RPMI7951 (cell line): ENCODE measurements at regions not wholly inside any gene's neighbourhood (a gene's known extent, or its start where the extent isn't known, plus 50 kb on each side); places are given as distances from the start of the nearest gene placed in this dataset.

Source experiments
- DNase-seq: peaks from one replicate; pipeline ENCODE4 v3.0.0-alpha.2; 2012; ENCODE audit warnings: low read depth

GRCh38 chr4:41390661-41391060, 133.9 kb downstream of the UCHL1 start:
- no peak for DNase-seq

DNA sequence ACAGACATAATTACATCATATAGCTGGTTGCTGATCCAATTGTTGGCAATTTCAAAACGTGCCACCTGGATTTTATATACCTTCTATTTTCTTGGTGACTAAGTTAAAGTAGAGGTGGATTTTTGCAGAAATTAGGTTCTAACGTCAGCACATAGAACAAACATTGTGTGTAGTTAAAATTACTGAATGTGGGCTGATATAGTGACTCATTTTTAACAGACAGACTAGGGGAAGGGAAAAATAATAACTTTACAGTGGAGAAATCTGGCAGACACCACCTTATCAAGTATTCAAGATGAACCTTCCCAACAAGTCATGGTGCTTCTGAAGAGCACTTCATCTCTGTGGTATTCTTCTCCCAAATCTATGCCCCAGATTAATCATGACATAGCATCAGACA, 134.5 kb downstream of the UCHL1 start:
- DNase-seq = no peak

DNA sequence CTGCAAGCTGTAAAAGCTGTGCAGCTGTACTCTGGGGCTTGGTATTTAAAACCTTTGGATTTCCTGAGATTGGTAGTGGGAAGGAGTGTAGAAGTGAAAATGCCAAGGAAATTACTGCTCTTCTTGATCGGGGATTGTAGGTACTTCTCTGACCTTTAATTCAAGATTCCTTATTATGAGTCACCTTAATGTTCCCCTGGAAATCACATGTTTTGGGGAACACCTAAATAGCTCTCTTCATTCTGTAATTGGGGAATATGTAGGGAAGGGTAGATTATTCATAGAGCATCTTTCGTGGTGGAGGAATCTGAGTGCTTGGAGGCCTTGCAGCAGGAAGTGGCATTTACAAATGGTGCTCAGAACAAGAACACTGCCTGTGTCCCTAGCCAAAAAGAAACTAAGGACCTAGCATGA, 137.8 kb downstream of the UCHL1 start:
- no peak for DNase-seq

DNA sequence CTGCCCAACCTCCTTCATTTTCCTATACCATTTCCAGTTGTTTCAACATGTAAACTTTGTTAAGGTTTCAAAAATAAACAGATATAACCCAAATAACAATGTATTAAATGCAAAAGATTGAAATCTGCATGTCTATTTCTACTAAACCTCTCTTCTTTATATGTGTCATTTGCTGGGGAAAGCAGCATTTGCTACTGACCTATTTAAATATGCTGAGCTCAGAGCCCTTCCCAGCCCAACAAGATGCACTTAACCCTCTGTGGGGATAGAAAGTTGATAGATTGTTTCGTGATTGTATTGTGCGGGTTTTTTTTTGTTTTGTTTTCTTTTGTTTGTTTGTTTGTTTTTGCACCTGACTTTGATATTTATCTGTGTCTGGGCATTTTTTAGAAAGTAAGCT, 139.5 kb downstream of the UCHL1 start:
- DNase-seq = no peak

GRCh38 chr4:41396869-41397268, 140.1 kb downstream of the UCHL1 start:
- no peak for DNase-seq

GRCh38 chr4:41399231-41399630, 138.7 kb upstream of the LIMCH1 start:
- no peak for DNase-seq

DNA sequence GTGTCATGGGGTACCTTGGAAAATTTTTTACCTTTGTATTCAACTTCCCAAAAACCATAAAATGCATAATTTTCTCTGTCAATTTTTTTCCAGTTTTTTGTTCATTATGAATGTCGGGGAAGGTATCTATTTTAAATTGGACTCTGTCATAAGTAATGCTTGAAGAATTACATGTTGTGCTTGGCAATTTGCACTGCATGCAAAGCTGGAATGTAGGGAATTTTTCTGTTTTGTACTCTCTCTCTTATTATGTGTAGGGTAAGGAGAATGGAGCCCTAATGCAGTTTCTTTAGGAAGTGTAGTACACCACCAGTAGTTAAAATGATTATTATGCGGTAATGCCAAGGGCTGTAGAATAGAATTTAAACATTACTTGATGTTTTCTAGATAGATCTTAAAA, 137.7 kb upstream of the LIMCH1 start:
- no peak for DNase-seq

GRCh38 chr4:41405464-41406112, 132.4 kb upstream of the LIMCH1 start:
- DNase-seq = no peak

DNA sequence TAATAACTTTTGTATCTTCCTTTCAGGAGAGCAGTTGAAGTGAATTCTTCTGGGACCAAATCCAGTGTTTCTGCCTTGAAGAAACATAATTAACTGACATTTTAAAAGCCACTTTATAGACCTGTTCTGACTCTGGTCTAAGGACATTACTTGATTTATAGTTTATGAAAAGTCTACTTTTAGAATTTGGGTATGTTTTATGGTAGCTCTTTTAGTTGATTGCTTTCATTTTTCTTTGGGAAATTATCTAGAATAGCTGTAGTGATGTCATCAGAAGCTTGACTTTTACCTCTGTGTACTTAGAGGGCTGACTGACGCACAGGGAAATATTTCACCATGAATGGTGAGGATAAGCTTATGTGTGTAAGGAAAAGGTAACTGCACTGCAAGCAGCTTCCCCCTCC, 131.8 kb upstream of the LIMCH1 start:
- no peak for DNase-seq

DNA sequence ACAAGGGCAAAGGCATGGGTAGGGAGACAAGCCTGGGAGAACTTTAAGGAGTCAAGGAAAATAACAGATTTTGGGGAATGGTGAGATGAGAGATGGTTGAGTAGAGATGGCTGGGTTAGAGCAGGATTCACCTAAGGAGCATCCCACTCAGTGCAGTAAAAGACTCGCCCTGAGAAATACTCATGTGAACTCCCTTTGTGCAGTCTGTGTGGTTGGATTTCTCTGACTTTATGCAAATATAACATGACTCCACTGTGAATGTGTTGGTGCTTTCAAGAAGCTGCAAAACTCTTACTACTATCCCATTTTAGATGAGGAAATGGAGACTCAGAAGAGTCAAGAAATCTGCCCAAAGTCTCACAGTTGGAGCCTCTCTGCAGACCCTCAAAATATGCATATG, 129.8 kb upstream of the LIMCH1 start:
- DNase-seq = no peak

DNA sequence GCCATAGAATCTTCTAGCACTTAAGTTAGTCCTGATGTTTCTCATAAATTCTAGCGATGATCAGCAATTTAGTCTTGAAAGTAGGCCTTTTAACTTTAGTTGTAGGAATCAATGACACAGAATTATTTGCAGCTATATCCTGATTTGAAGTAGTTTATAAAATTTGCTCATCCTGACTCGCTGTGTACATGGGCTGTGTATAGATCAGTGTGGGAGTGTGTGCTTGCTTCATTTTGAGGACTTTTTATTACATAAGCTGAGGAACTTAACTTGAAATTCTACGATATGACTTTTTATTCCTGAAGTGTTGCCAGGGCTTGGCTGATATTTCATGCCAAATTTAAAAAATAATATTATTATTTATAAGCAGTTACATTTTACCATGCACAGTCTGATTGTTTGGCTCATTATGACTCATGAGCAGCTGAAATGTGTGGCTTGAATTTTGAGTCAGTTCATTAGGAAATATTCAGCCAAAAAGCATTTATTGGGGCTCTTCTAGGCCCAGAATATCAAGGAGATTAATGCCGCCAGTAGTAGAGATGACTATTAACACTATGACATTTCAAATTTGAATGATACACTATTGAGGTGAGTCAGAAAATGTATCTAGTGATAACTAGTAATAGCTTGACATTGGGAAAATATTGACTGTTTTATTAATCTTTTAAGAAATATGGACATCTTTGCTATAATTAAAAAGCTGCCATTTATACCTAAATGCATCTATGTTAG, 128.9 kb upstream of the LIMCH1 start:
- DNase-seq = no peak

- no peak for DNase-seq
Measured at GRCh38 chr4:41409594-41409895, 128.4 kb upstream of the LIMCH1 start.

DNA sequence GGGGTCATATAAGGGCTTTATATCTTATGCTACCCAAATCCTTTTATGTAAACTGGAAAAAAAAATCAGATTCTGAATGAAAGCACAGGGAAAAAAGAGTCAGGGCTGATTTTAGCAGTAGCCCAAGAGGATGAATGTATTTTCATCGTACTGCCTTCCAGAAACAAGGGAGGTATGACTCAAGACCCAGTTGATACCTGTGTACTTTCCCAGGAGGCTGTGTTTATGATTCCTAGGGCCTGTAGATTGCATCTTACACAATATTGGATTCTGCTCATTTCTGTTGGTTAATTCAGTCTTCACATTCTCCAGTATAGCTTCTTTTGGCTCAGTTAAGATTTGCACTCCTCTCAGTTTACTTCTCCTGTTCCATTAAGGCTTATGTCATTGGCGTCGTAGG, 127.9 kb upstream of the LIMCH1 start:
- no peak for DNase-seq

DNA sequence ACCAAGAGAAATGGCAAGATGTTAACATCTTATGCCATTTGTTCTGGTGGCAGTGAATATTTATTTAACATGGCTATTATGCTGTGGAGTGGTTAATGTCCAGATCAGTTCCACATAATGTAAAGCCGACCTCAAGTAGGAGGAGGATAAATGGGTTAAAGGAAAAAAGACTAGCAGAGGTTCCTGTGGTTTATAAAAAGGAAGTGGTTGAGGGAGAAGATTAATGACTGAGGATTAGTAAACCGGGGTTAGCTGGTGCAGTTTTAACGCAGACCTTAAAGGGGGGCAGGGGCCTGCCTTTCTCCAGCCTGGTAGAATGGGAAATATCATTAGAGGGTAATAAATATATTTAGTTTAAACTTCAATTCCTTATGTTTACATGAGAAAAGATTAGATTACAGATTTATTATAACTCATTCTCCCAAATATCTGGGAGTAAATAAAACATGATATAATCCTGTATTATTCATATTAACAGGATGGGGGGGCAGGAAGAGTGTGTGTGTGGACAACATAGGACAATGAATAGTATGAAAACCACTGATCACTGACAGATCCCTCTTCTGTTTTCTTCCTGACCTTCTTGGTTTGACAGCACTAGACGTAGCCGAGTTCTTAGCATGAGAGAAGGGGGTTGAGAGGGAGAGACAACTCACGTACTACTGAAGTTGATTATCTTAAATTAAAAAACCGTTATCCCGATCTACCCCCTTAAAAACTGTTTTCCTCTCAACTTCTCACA, 124.1 kb upstream of the LIMCH1 start:
- DNase-seq = no peak

- DNase-seq = no peak
Measured at GRCh38 chr4:41414412-41414779, 123.6 kb upstream of the LIMCH1 start.

- DNase-seq = no peak
Measured at GRCh38 chr4:41418444-41418843, 119.5 kb upstream of the LIMCH1 start.

GRCh38 chr4:41420541-41420940, 117.4 kb upstream of the LIMCH1 start:
- no peak for DNase-seq

DNA sequence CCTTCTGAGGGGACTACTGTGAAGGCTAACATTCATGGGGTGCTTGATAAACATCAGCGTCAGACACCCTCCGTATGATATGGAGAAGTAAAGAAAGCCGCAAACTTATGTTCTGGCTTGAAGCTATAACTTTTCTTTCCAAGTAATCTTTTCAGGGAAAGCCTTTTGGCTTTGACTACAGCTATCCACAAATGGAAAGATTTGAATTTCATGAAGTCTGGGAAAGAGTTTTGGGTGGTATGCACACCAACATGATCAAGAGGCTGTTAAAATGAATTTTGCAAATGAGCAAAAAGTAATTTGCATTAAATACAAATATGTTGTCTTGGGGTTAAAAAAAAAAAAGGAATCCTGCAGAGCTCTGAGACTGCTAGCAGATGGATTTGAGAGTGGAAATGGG, 114.8 kb upstream of the LIMCH1 start:
- no peak for DNase-seq

DNA sequence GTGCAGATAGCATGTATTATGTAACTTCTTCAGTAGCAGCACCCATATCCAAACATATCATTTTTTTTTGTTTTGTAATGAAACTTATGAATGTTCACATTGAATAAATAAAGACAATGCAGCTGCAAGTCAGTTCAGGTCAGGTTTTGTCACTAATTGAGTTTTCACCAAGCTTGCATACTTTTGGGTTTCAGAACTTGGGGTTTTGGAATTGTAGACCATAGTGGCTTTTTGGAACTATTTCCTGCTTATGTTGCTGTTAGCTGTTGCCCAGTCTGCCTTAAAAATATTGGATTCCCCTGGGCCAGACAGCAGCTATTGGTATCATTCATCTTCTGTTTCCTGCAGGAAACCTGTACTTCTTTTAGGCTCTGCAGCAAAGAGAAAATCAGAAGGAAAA, 113.4 kb upstream of the LIMCH1 start:
- no peak for DNase-seq

GRCh38 chr4:41425650-41426049, 112.3 kb upstream of the LIMCH1 start:
- DNase-seq = no peak

DNA sequence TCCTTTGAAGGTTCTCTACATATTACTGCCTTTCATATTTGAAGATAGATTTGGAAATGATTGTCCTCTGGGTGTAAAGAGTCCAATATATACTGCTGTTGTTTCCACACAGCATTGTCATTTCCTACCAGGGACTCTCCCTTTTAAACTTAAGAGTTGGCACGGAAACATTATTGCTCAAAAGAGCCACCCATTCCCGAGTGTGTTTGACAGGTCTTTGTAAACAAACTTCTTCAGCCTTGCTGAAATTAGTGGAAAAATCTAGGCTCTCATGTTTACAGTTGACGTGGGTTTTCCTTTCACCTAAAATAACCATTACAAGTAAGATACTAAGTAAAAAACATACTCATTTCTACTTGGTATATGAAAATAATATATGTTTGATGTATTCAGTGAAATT, 111.4 kb upstream of the LIMCH1 start:
- DNase-seq = no peak

GRCh38 chr4:41427306-41427882, 110.6 kb upstream of the LIMCH1 start:
- no peak for DNase-seq
